SK-N-SH (cell line): ENCODE measurements at regions not wholly inside any gene's neighbourhood (a gene's known extent, or its start where the extent isn't known, plus 50 kb on each side); places are given as distances from the start of the nearest gene placed in this dataset.

ENCODE experiments used
- CTCF ChIA-PET: fragments of 300-600, 350-600 bp; formaldehyde crosslinking; extraction: SDS; loops from one replicate; lab custom pipeline; 2021; lab: Yijun Ruan, JAX
- POLR2A ChIA-PET: fragments of 350-600 bp; sonication (Branson Sonifier 250); formaldehyde crosslinking; extraction: SDS; loops from one replicate; lab custom pipeline; 2020; ENCODE audit warnings: antibody characterized with exemption, inconsistent platforms; lab: Yijun Ruan, JAX
- DNase-seq: peaks from one replicate; pipeline ENCODE4 v3.0.0; 2012
- H2AFZ ChIP-seq: fragments of 200-600 bp; sonication (generic); 2 replicates; pipeline ENCODE4 v1.8.1; 2016; ENCODE audit warnings: antibody characterized with exemption, mild to moderate bottlenecking, low read depth
- H3F3A ChIP-seq: fragments of 200-600 bp; sonication (generic); replicated peaks from 2 replicates; pipeline ENCODE3; 2016; ENCODE audit warnings: antibody characterized with exemption, mild to moderate bottlenecking; ENCODE audit not compliant: insufficient read depth
- H3K27ac ChIP-seq, 2 experiments: fragments of 200-500 bp in 1 of 2; fragments of 200-600 bp in 1 of 2; sonication (Bioruptor generic) in 1 of 2; sonication (generic), shearing (Covaris generic) in 1 of 2; 2 replicates each; pipeline versions ENCODE4 v1.5.1 to v1.6.1; 2014 to 2016; ENCODE audit warnings: low read depth in 2 of 2, inconsistent platforms in 1 of 2, low read length in 1 of 2, mild to moderate bottlenecking in 1 of 2, mixed read lengths in 1 of 2
- H3K27me3 ChIP-seq: fragments of 200-600 bp; sonication (generic), shearing (Covaris generic); 2 replicates; pipeline ENCODE4 v1.6.1; 2016; ENCODE audit warnings: mixed run types; ENCODE audit not compliant: insufficient read depth
- H3K36me3 ChIP-seq, 2 experiments: fragments of 200-500 bp in 1 of 2; fragments of 200-600 bp in 1 of 2; sonication (Bioruptor generic) in 1 of 2; sonication (generic) in 1 of 2; replicated peaks in 1 of 2; 2 replicates each; pipeline versions ENCODE3 to v1.5.1; 2014 to 2016; ENCODE audit warnings: low read length in 1 of 2, mild to moderate bottlenecking in 1 of 2; ENCODE audit not compliant: insufficient read depth in 2 of 2, control insufficient read depth in 1 of 2
- H3K4me1 ChIP-seq, 2 experiments: fragments of 200-500 bp in 1 of 2; fragments of 200-600 bp in 1 of 2; sonication (Bioruptor generic) in 1 of 2; sonication (generic), shearing (Covaris generic) in 1 of 2; 2 replicates each; pipeline versions ENCODE4 v1.5.1 to v1.6.1; 2014 to 2016; ENCODE audit warnings: low read depth in 1 of 2, low read length in 1 of 2, mixed run types in 1 of 2; ENCODE audit not compliant: insufficient read depth in 2 of 2, control insufficient read depth in 1 of 2
- H3K4me2 ChIP-seq: fragments of 200-600 bp; sonication (generic), shearing (Covaris generic); 2 replicates; pipeline ENCODE4 v1.6.1; 2017; ENCODE audit warnings: mixed run types
- H3K4me3 ChIP-seq, 2 experiments: fragments of 200-500 bp in 1 of 2; fragments of 200-600 bp in 1 of 2; sonication (Bioruptor generic) in 1 of 2; sonication (generic), shearing (Covaris generic) in 1 of 2; 2 replicates each; pipeline versions ENCODE4 v1.5.1 to v1.8.1; 2014 to 2016; ENCODE audit warnings: low read depth in 2 of 2, inconsistent platforms in 1 of 2, low read length in 1 of 2, mild to moderate bottlenecking in 1 of 2, mixed read lengths in 1 of 2, moderate library complexity in 1 of 2
- H3K79me2 ChIP-seq: fragments of 200-600 bp; sonication (generic); 2 replicates; pipeline ENCODE4 v1.8.1; 2017; ENCODE audit warnings: mild to moderate bottlenecking; ENCODE audit not compliant: insufficient read depth
- H3K9ac ChIP-seq: fragments of 200-600 bp; sonication (generic); 2 replicates; pipeline ENCODE4 v1.6.1; 2017; ENCODE audit warnings: mixed run types
- H3K9me2 ChIP-seq: fragments of 200-600 bp; sonication (generic); 2 replicates; pipeline ENCODE4 v1.6.1; 2017; ENCODE audit warnings: mixed run types
- H3K9me3 ChIP-seq: fragments of 200-600 bp; sonication (generic); 2 replicates; pipeline ENCODE4 v1.6.1; 2017; ENCODE audit warnings: mixed run types, mild to moderate bottlenecking, moderate library complexity
- H4K20me1 ChIP-seq: fragments of 200-600 bp; sonication (generic); 2 replicates; pipeline ENCODE4 v1.6.1; 2017; ENCODE audit warnings: mild to moderate bottlenecking, mixed run types; ENCODE audit not compliant: insufficient read depth
- GABPA ChIP-seq: IDR thresholded peaks from 2 replicates; pipeline ENCODE4 v1.4.0; 2012; ENCODE audit warnings: low read depth, mild to moderate bottlenecking
- GATA2 ChIP-seq: sonication (generic); formaldehyde crosslinking; IDR thresholded peaks from 2 replicates; pipeline ENCODE4 v1.5.0; 2020; ENCODE audit warnings: mild to moderate bottlenecking, missing genetic modification reagents
- POLR2AphosphoS5 ChIP-seq: IDR thresholded peaks from 2 replicates; pipeline ENCODE4 v1.6.1; 2012; ENCODE audit warnings: low read depth, low read length
- SIN3A ChIP-seq: IDR thresholded peaks from 2 replicates; pipeline ENCODE4 v1.6.1; 2012; ENCODE audit warnings: low read depth, mild to moderate bottlenecking, low read length, moderate library complexity, borderline replicate concordance
- SMC3 ChIP-seq: IDR thresholded peaks from 2 replicates; pipeline ENCODE4 v1.6.1; 2012; ENCODE audit warnings: low read depth, low read length, improper control_type of control experiment
- TAF1 ChIP-seq: IDR thresholded peaks from 2 replicates; pipeline ENCODE4 v1.6.1; 2012; ENCODE audit warnings: low read depth, mild to moderate bottlenecking, low read length, moderate library complexity, borderline replicate concordance
- YY1 ChIP-seq: IDR thresholded peaks from 2 replicates; pipeline ENCODE4 v1.4.0; 2012; ENCODE audit warnings: low read depth, mild to moderate bottlenecking
- WGBS: methylation state at CpG from one replicate; pipeline ENCODE4 v1.1.6; 2017; ENCODE audit warnings: low lambda C conversion rate; 5-methylcytosine and 5-hydroxymethylcytosine counted together
- TF ChIP-seq, protein P1 (sequence below): IDR thresholded peaks from 2 replicates; pipeline ENCODE4 v1.4.0; 2012; ENCODE audit warnings: low read depth
- TF ChIP-seq, protein P2 (sequence below): IDR thresholded peaks from 2 replicates; pipeline ENCODE4 v1.6.1; 2012; ENCODE audit warnings: mild to moderate bottlenecking, low read depth, low read length, moderate library complexity

DNA sequence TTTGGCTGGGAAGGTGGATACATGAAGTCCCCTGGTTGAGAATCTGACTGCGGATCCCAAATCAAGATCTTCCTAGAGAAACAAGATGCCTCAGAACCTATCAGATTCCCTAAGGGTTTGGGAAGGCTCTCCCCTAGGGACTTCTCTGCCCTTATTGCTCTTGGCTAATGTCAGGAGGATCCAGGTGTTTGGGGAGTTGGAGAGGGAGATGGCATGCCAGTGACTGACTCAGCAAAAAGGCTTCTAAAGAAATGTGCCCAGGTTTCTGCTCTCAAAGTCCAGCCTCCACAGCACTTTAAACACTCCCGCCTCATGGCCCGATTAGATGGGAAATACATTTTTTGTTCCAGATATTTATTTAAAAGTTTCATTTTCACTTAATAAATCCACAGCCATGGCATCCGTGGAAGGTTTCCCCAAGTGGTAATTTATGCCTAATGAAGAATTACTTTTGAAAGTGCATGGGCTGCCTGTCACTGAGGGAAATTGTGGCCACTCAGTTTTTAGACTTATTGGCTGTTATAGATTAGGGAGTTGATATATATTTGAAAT is 156.4 kb downstream of the OSR1 start:
- Histone ChIP-seq H3K36me3 (peaks cover 0 to 4% of the 10 kb centered on the region in 2 experiments), H3K9ac (no peak overlapping the region), H3K9me3 (peaks cover 8% of the 10 kb centered on the region), H3F3A (no peaks in the 10 kb centered on the region), H3K4me1 (no peaks in the 10 kb centered on the region), H3K9me2 (no peaks in the 10 kb centered on the region), H3K79me2 (no peaks in the 10 kb centered on the region), H3K27ac (no peak overlapping the region), H3K4me3 (no peak overlapping the region), H2AFZ (no peak overlapping the region), H4K20me1 (no peaks in the 10 kb centered on the region), H3K4me2 (no peak overlapping the region), H3K27me3 (no peaks in the 10 kb centered on the region)
- 93% methylated on average over 4 of the region's 4 CpGs for WGBS
- CTCF ChIA-PET, result no interaction called here
- TF ChIP-seq, protein P1, sequence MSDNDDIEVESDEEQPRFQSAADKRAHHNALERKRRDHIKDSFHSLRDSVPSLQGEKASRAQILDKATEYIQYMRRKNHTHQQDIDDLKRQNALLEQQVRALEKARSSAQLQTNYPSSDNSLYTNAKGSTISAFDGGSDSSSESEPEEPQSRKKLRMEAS, result no peak
- no peak for TF ChIP-seq TAF1
- POLR2A ChIA-PET, result no interaction called here
- DNase-seq, result no peak

DNA sequence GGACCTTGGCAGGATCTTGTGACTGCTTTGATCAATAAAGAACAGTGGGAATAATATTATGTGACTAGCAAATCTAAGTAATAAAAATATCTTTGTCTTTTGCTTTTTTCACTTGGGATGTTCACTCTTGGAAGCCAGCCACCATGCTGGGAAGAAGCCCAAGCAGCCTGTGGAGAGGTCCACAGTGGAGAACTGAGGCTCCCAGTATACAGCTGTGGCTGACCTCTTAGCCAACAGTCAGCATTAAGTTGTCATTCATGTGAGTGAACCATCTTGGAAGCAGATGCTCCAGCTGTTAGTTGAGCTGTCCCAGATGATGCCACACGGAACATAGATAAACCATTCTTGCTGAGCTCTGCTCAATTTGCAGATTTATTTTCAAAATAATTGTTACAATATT is 160.0 kb downstream of the OSR1 start:
- H3K9me3 ChIP-seq, result peaks cover 9% of the 10 kb centered on the region
- H2AFZ ChIP-seq, result no peak overlapping the region
- no peaks in the 10 kb centered on the region for H3K4me1 ChIP-seq
- H3K79me2 ChIP-seq, result no peaks in the 10 kb centered on the region
- WGBS, result 67% methylated on average over 1 of the region's 1 CpG
- H3F3A ChIP-seq, result no peaks in the 10 kb centered on the region
- no peak overlapping the region for H3K9ac ChIP-seq
- H3K4me2 ChIP-seq, result no peak overlapping the region
- no peaks in the 10 kb centered on the region for H3K9me2 ChIP-seq
- TF ChIP-seq GABPA (no peak), SIN3A (no peak), YY1 (no peak), GATA2 (CRISPR knock-in tag) (no peak), POLR2AphosphoS5 (no peak), SMC3 (no peak)
- TF ChIP-seq, protein P2, sequence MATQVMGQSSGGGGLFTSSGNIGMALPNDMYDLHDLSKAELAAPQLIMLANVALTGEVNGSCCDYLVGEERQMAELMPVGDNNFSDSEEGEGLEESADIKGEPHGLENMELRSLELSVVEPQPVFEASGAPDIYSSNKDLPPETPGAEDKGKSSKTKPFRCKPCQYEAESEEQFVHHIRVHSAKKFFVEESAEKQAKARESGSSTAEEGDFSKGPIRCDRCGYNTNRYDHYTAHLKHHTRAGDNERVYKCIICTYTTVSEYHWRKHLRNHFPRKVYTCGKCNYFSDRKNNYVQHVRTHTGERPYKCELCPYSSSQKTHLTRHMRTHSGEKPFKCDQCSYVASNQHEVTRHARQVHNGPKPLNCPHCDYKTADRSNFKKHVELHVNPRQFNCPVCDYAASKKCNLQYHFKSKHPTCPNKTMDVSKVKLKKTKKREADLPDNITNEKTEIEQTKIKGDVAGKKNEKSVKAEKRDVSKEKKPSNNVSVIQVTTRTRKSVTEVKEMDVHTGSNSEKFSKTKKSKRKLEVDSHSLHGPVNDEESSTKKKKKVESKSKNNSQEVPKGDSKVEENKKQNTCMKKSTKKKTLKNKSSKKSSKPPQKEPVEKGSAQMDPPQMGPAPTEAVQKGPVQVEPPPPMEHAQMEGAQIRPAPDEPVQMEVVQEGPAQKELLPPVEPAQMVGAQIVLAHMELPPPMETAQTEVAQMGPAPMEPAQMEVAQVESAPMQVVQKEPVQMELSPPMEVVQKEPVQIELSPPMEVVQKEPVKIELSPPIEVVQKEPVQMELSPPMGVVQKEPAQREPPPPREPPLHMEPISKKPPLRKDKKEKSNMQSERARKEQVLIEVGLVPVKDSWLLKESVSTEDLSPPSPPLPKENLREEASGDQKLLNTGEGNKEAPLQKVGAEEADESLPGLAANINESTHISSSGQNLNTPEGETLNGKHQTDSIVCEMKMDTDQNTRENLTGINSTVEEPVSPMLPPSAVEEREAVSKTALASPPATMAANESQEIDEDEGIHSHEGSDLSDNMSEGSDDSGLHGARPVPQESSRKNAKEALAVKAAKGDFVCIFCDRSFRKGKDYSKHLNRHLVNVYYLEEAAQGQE, result no peak
- no peaks in the 10 kb centered on the region for H4K20me1 ChIP-seq
- CTCF ChIA-PET, result no interaction called here
- POLR2A ChIA-PET, result no interaction called here
- no peak for DNase-seq
- no peaks in the 10 kb centered on the region for H3K27me3 ChIP-seq
- H3K27ac ChIP-seq, result no peak overlapping the region
- peaks cover 0 to 4% of the 10 kb centered on the region in 2 experiments for H3K36me3 ChIP-seq
- no peak overlapping the region for H3K4me3 ChIP-seq
